Epithelial cell of proximal tubule (primary cell): ENCODE measurements at regions not wholly inside any gene's neighbourhood (a gene's known extent, or its start where the extent isn't known, plus 50 kb on each side); places are given as distances from the start of the nearest gene placed in this dataset.
"Not testable (repeated sequence)": the region's sequence is repeated elsewhere in the genome, so short reads cannot be mapped to it uniquely, and the experiment has no call there.

Experiments
- DNase-seq: peaks from one replicate; pipeline ENCODE4 v3.0.0-alpha.2; 2011; ENCODE audit warnings: low read depth
- H3K4me3 ChIP-seq: 2 replicates; pipeline ENCODE4 v1.5.1; 2011; ENCODE audit warnings: low read depth, mild to moderate bottlenecking, low read length
- CTCF ChIP-seq: conservative IDR thresholded peaks from 2 replicates; pipeline ENCODE4 v1.5.1; 2012; ENCODE audit warnings: low read depth, mild to moderate bottlenecking, low read length

DNA sequence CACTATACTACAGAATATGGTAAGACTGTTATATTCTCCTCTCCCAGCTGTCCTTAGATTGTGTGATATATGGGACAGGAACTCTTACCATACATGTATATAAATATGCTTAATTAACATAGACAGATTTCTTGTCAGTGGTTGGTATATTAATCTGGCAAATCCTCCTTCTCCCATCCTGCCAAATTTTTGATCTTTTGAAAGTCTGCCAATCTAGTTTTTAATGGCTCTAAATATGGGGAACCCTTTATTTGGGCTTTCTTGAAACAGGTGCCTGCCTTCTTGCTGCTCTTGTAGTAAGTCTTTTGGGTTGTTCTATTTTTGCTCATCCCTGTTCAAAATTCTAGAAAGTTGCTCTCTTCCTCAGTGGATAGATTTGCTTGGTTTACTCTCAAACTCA is 63.5 kb downstream of the SPATA31D1 start:
- DNase-seq, result no peak
- no peak for TF ChIP-seq CTCF

DNA sequence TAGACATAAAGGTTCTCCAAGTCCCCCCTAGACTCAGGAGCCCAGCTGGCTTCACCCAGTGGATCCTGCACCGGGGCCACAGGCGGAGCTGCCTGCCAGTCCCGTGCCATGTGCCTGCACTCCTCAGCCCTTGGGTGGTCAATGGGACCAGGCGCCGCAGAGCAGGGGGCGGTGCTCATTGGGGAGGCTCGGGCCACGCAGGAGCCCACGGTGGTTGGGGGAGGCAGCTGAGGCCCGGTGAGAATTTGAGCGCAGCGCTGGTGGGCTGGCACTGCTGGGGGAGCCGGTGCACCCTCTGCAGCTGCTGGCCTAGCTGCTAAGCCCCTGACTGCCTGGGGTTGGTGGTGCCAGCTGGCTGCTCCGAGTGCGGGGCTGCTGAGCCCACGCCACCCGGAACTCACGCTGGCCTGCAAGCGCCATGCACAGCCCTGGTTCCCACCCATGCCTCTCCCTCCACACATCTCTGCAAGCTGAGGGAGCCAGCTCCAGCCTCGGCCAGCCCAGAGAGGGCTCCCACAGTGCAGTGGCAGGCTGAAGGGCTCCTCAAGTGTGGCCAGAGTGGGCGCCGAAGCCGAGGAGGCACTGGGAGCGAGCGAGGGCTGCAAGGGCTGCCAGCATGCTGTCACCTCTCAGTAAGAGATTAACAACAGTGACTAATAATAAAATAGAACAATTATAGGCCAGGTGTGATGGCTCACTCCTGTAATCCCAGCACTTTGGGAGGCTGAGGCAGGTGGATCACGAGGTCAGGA is 65.9 kb downstream of the SPATA31D1 start:
- no peak for TF ChIP-seq CTCF
- no peak for DNase-seq
- no peak overlapping the region for H3K4me3 ChIP-seq

More for the DNA sequence above, 63.5 kb downstream of the SPATA31D1 start:
- H3K4me3 ChIP-seq, result no peak overlapping the region

GRCh38 chr9:82057805-82058204 is 69.2 kb downstream of the SPATA31D1 start:
- no peak overlapping the region for H3K4me3 ChIP-seq
- no peak for TF ChIP-seq CTCF
- DNase-seq, result no peak

GRCh38 chr9:82061801-82062200 is 73.2 kb downstream of the SPATA31D1 start:
- H3K4me3 ChIP-seq, DNase-seq: not testable (repeated sequence)

DNA sequence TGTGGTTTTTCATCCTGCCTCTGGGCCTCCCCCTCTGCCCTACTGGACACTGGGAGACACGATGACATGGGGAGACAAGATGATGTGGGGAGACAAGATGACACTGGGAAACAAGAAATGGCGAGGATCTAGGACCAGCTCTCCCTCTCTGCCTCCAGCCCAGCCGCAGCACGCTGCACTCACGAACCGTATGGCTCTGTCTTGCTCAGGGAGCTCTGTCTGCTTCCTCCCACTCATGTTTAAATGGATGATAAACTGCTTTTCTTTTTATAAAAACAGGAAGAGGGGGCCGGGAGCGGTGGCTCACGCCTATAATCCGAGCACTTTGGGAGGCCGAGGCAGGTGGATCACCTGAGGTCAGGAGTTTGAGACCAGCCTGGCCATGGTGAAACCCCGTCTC is 73.7 kb downstream of the SPATA31D1 start:
- no peak for TF ChIP-seq CTCF
- no peak overlapping the region for H3K4me3 ChIP-seq
- DNase-seq, result no peak

- no peak for DNase-seq
- no peak for TF ChIP-seq CTCF
Observed at GRCh38 chr9:82073551-82074543, 85.3 kb downstream of the SPATA31D1 start.

DNA sequence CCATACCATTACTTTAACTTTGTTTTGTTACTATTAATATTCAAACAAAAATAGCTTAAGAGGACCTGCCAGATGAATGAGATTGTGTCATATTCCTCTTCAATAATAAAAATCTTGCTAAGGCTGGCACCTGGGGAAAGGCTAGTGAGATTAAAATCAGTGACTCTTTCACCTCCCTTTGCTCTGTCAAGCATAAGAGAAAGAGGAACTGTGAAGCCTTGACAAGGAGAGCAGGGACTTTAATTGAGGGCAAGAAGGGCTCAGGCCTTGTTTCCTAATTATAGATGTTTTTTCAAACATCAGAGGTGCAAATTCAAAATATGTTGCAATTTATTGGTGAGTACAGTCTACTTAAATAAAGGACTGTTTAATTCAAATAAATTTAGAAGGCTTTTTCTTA is 91.7 kb downstream of the SPATA31D1 start:
- no peak for TF ChIP-seq CTCF
- no peak for DNase-seq
- H3K4me3 ChIP-seq, result no peak overlapping the region

More at GRCh38 chr9:82073551-82074543, 85.3 kb downstream of the SPATA31D1 start:
- H3K4me3 ChIP-seq, result no peak overlapping the region
